ENCODE measurements at regions not wholly inside any gene's neighbourhood (a gene's known extent, or its start where the extent isn't known, plus 50 kb on each side); places are given as distances from the start of the nearest gene placed in this dataset.

DNA sequence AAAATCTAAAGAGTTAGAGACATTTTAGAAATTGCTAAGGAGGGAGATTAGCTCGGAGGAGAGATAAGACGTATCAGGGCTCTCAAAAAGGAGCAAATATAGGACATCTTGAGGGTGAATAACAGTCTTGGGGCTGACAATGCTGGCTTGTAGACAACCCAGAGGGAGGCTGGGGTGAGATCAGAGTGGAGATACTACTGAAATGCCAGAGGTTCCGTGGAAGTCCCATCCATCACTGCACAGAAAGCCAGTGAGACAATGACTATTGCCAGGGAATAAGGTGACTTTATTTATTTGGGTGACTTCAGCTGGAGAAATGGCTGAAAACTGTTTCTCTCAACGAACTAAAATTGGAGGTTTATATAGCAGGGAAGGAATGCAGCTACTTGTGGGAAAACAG, 838.1 kb upstream of the AGA start:
- no peak overlapping the region for H3K4me3 ChIP-seq (replicated peaks in 1 of 3)
- TF ChIP-seq POLR2A (IDR thresholded peaks at IDR 0.05), result no peak
- TF ChIP-seq, protein P1, sequence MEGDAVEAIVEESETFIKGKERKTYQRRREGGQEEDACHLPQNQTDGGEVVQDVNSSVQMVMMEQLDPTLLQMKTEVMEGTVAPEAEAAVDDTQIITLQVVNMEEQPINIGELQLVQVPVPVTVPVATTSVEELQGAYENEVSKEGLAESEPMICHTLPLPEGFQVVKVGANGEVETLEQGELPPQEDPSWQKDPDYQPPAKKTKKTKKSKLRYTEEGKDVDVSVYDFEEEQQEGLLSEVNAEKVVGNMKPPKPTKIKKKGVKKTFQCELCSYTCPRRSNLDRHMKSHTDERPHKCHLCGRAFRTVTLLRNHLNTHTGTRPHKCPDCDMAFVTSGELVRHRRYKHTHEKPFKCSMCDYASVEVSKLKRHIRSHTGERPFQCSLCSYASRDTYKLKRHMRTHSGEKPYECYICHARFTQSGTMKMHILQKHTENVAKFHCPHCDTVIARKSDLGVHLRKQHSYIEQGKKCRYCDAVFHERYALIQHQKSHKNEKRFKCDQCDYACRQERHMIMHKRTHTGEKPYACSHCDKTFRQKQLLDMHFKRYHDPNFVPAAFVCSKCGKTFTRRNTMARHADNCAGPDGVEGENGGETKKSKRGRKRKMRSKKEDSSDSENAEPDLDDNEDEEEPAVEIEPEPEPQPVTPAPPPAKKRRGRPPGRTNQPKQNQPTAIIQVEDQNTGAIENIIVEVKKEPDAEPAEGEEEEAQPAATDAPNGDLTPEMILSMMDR (IDR thresholded peaks at IDR 0.05), result no peak
- no peak overlapping the region for H3K27ac ChIP-seq
- H3K9me3 ChIP-seq, result no peaks in the 10 kb centered on the region
- H3K36me3 ChIP-seq, result no peaks in the 10 kb centered on the region
- WGBS, 2 donors, result 63% methylated on average over 4 of the region's 4 CpGs
- intact Hi-C loops (cut with DNase I), result no loop called here
- no peaks in the 10 kb centered on the region for H3K4me1 ChIP-seq
- H3K27me3 ChIP-seq, result no peaks in the 10 kb centered on the region
- DNase-seq, result no peak

DNA sequence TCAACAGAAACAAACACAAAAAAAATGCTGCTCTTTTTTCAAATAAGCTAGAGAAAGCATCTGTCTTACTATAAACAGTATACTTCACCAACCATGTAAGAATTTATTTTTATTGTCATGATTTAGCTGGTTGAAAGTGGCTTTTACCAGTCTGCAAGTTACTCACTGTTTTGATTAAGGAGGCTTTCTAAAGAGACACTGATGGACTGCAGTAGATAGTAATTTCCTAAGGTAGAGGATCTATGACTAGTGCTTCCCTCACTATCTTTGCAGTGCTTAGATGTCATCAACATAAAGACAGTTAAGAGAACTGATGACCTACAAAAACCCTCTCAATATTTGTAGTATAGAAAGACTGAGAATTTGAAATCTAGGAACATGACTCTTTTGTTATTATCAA, 846.2 kb upstream of the AGA start:
- H3K9me3 ChIP-seq, result no peaks in the 10 kb centered on the region
- TF ChIP-seq POLR2A (IDR thresholded peaks at IDR 0.05), result no peak
- TF ChIP-seq, protein P1 (IDR thresholded peaks at IDR 0.05), result no peak
- H3K4me1 ChIP-seq, result no peaks in the 10 kb centered on the region
- no peaks in the 10 kb centered on the region for H3K36me3 ChIP-seq
- DNase-seq, result no peak
- no peak overlapping the region for H3K27ac ChIP-seq
- H3K4me3 ChIP-seq (replicated peaks in 1 of 3), result no peak overlapping the region
- intact Hi-C loops (cut with DNase I), result no loop called here
- H3K27me3 ChIP-seq, result no peaks in the 10 kb centered on the region

DNA sequence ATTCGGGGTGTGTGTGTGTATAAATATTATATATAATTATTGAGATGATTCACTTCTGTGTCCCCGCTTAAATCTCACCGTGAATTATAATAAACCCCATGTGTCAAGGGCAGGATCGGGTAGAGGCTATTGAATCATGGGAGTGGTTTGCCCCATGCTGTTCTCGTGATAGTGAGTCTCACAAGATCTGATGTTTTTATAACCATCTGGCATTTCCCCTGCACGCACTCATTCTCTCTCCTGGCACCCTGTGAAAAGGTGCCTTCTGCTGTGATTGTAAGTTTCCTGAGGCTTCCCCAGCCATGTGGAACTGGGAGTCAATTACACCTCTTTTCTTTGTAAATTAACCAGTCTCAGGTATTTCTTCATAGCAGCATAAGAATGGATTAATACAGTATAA, 851.4 kb upstream of the AGA start:
- 73 to 77% methylated on average over 6 of the region's 6 CpGs for WGBS, 2 donors
- Histone ChIP-seq H3K9me3 (no peaks in the 10 kb centered on the region), H3K36me3 (no peaks in the 10 kb centered on the region), H3K27me3 (no peaks in the 10 kb centered on the region), H3K4me3 (replicated peaks in 1 of 3) (no peak overlapping the region), H3K27ac (no peak overlapping the region), H3K4me1 (no peaks in the 10 kb centered on the region)
- intact Hi-C loops (cut with DNase I), result no loop called here
- DNase-seq, result no peak
- TF ChIP-seq POLR2A (IDR thresholded peaks at IDR 0.05), result no peak
- TF ChIP-seq, protein P1 (IDR thresholded peaks at IDR 0.05), result no peak

DNA sequence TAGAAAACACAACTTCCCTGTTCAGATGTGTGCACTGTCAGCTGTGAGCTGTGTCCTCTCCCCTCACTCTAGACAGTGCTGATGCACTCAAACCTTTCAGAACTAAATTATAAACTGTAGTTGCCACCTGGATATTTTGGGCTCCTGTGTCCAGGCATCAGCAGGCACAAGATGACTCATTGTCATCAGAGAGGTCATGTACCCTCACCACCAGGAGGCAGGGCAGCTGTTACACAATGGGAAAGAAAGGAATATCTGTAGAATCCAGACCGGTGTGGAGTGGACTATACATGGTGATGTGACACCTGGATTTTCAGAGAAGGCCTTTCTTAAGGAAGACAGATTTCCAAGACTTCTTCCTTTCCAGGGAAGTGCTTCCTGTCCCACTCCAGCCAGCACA, 854.4 kb upstream of the AGA start:
- TF ChIP-seq, protein P1 (IDR thresholded peaks at IDR 0.05), result no peak
- TF ChIP-seq POLR2A (IDR thresholded peaks at IDR 0.05), result no peak
- no peaks in the 10 kb centered on the region for H3K4me1 ChIP-seq
- 91 to 100% methylated on average over 1 of the region's 1 CpG for WGBS, 2 donors
- intact Hi-C loops (cut with DNase I), result no loop called here
- H3K4me3 ChIP-seq (replicated peaks in 1 of 3), result no peak overlapping the region
- no peak for DNase-seq
- no peak overlapping the region for H3K27ac ChIP-seq
- H3K9me3 ChIP-seq, result no peaks in the 10 kb centered on the region
- H3K27me3 ChIP-seq, result no peaks in the 10 kb centered on the region
- no peaks in the 10 kb centered on the region for H3K36me3 ChIP-seq

DNA sequence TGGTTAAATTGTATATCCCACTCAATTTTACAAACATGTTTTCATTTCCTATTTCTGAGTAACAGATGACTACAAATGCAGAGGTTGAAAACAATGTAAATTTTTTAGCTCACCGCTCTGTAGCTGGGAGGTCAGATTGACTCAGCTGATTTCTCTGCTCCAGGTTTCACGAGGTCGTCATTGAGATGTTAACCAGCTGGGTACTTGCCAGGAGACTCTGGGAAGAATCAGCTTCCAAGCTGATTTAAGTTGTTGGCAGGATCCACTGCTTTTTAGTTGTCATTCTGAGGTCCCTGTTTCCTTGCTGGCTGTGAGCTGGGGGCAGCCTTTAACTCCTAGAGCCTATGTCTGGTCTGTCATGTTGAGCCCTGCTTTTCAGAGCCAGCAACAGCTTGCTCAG, 864.3 kb upstream of the AGA start:
- Histone ChIP-seq H3K36me3 (no peaks in the 10 kb centered on the region), H3K27me3 (no peaks in the 10 kb centered on the region), H3K4me3 (replicated peaks in 1 of 3) (no peak overlapping the region), H3K9me3 (no peaks in the 10 kb centered on the region), H3K4me1 (no peaks in the 10 kb centered on the region), H3K27ac (no peak overlapping the region)
- intact Hi-C loops (cut with DNase I), result no loop called here
- DNase-seq, result no peak
- 31 to 48% methylated on average over 3 of the region's 3 CpGs for WGBS, 2 donors
- TF ChIP-seq POLR2A (IDR thresholded peaks at IDR 0.05), result no peak
- TF ChIP-seq, protein P1 (IDR thresholded peaks at IDR 0.05), result no peak
